ENCODE measurements at regions not wholly inside any gene's neighbourhood (a gene's known extent, or its start where the extent isn't known, plus 50 kb on each side); places are given as distances from the start of the nearest gene placed in this dataset.

DNA sequence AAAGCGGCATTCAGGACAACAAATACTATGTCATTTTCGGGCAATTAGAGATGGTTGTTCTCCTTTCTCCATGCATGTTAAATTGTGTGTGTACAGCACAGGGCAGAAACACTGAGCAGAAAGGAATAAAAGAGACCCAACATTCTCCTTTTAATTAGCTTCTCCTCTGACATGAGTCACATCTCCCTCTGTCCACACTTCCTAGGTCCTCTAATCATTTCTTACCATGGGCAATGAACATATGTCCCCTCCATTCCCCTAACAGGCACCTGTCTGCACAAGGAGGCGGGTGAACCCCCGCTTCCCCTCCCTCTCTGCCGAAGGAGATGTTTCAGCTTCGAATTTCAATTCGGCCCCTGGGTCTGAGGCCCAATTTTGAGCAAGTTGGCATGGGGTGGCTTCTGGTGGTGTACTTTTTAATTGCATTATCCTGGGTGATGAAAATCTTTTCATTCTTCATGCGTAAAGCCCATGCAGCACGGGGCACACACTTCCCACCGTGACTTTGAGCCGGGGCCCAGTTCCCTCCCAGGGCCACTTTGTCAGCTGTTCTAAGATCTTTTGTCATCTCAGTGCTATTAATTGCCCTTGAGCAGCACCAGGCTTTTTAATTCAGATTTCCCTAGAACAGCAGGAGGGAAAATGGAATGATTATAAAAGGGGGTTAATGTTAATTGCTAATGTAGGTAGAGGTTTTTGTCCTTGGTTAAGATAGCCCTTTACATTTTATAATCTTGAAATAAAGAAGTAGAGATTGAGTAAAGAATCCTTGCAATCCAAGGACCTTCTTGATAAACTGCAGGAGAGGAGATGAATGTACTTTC is 219.5 kb upstream of the NRP1 start:
- Histone ChIP-seq H4K8ac (ENCODE audit: extremely low read depth, insufficient read depth, low read length) (no peak overlapping the region), H3K9me3 (ENCODE audit: insufficient read depth in 2 of 2, low read depth in 1 of 2, low read length in 1 of 2) (no peaks in the 10 kb centered on the region), H3K18ac (ENCODE audit: extremely low read depth, low read length) (no peak overlapping the region; the same call in 1 of the 2 replicates), H3K4me1 (replicated peaks in 1 of 4; ENCODE audit: control insufficient read depth in 3 of 4, insufficient read depth in 4 of 4, low read length in 3 of 4) (peaks cover 6 to 15% (median 10%) of the 10 kb centered on the region in 4 experiments), H2AFZ (ENCODE audit: low read length) (no peak overlapping the region), H4K20me1 (replicated peaks in 1 of 2; ENCODE audit: control insufficient read depth in 1 of 2, insufficient read depth in 2 of 2, low read length in 2 of 2) (no peaks in the 10 kb centered on the region), H2BK5ac (ENCODE audit: low read depth, low read length) (no peak overlapping the region), H2BK12ac (ENCODE audit: low read depth, low read length) (no peak overlapping the region), H3K4me2 (ENCODE audit: insufficient read depth in 1 of 2, low read depth in 2 of 2, low read length in 2 of 2) (peak overlapping the region; percentile 42 to 57; a peak in 3 of 4 replicates), H4K91ac (replicated peaks; ENCODE audit: insufficient read length, low read length) (no peak overlapping the region), H2BK120ac (replicated peaks; ENCODE audit: low read depth, low read length) (no peak overlapping the region), H3K56ac (replicated peaks; ENCODE audit: insufficient read length, low read depth, low read length) (no peak overlapping the region), H2AK5ac (ENCODE audit: low read depth, low read length) (no peak overlapping the region), H3K27ac (ENCODE audit: low read depth, low read length) (no peak overlapping the region), H2BK20ac (ENCODE audit: low read length) (peak overlapping the region; percentile 53; the same call in 1 of the 2 replicates), H3K36me3 (ENCODE audit: control insufficient read depth in 2 of 4, insufficient read depth in 4 of 4, low read length in 3 of 4) (no peaks in the 10 kb centered on the region), H3K23me2 (ENCODE audit: low read depth, low read length) (no peaks in the 10 kb centered on the region), H3K14ac (ENCODE audit: insufficient read length) (no peak overlapping the region), H3K27me3 (replicated peaks in 1 of 4; ENCODE audit: control insufficient read depth in 3 of 4, extremely low read depth in 1 of 4, insufficient read depth in 3 of 4, low read length in 3 of 4) (no peaks in the 10 kb centered on the region), H3K23ac (ENCODE audit: insufficient read length) (no peak overlapping the region), H3K9ac (replicated peaks in 1 of 4; ENCODE audit: extremely low read depth in 1 of 4, low read depth in 3 of 4, low read length in 3 of 4) (no peak overlapping the region), H4K5ac (ENCODE audit: insufficient read length, low read depth, low read length) (no peak overlapping the region), H3K4me3 (ENCODE audit: extremely low read depth in 1 of 4, insufficient read depth in 2 of 4, low read depth in 3 of 4, low read length in 4 of 4) (peak overlapping the region in 1 of 4 experiments; percentile 6; a peak in 1 of 8 replicates), H2BK15ac (ENCODE audit: low read length) (0 out of 2 replicates have a peak overlapping the region, but pooled peaks have one; percentile 40), H3K79me2 (ENCODE audit: control insufficient read depth in 1 of 2, insufficient read depth in 2 of 2, low read length in 2 of 2) (no peaks in the 10 kb centered on the region), H3K79me1 (ENCODE audit: low read depth, low read length) (no peaks in the 10 kb centered on the region), H3K4ac (replicated peaks; ENCODE audit: insufficient read length, low read depth, low read length) (no peak overlapping the region)
- 43% methylated on average over 11 of the region's 11 CpGs; no CpG with 5 or more reads in 1 of the 2 experiments for WGBS, 2 experiments (ENCODE audit: extremely low coverage in 1 of 2, insufficient coverage in 1 of 2, insufficient read length in 1 of 2, insufficient replicate concordance in 2 of 2, low coverage in 1 of 2, low lambda C conversion rate in 2 of 2, missing lambda C conversion rate in 1 of 2)
- no peak for DNase-seq (ENCODE audit: low read depth in 1 of 2, low spot score in 2 of 2)
- POLR2A ChIA-PET (ENCODE audit: partially characterized antibody), result interaction anchor here (1.6 kb wide), 1 partner anchor 13 kb away, joined by 3 read pairs; no protein-coding TSS in a partner anchor
- CTCF ChIA-PET (ENCODE audit: partially characterized antibody), result interaction anchor here (1.1 kb wide), 1 partner anchor 10 kb away, joined by 3 read pairs; no protein-coding TSS in a partner anchor
- no peak for FAIRE-seq

Data from H1 (cell line).